Hematopoietic multipotent progenitor cell treated with erythropoietin and hydrocortisone succinate and interleukin-3 and kit ligand, for 8 days (in vitro differentiated cells): ENCODE measurements at regions not wholly inside any gene's neighbourhood (a gene's known extent, or its start where the extent isn't known, plus 50 kb on each side); places are given as distances from the start of the nearest gene placed in this dataset.
"Not testable (repeated sequence)": the region's sequence is repeated elsewhere in the genome, so short reads cannot be mapped to it uniquely, and the experiment has no call there.

Source experiments
- DNase-seq: peaks from one replicate; pipeline ENCODE4 v3.0.0-alpha.2; 2015

GRCh38 chr4:147259271-147259670 lies 221.6 kb upstream of the EDNRA start:
- not testable (repeated sequence) for DNase-seq

- DNase-seq = no peak
These were observed 196.6 kb upstream of the EDNRA start for GRCh38 chr4:147284256-147284835.

GRCh38 chr4:147284935-147285334 lies 196.0 kb upstream of the EDNRA start:
- no peak for DNase-seq

GRCh38 chr4:147285751-147286150 lies 195.1 kb upstream of the EDNRA start:
- DNase-seq = no peak

- DNase-seq = no peak
These were observed 193.9 kb upstream of the EDNRA start for GRCh38 chr4:147286846-147287587.

DNA sequence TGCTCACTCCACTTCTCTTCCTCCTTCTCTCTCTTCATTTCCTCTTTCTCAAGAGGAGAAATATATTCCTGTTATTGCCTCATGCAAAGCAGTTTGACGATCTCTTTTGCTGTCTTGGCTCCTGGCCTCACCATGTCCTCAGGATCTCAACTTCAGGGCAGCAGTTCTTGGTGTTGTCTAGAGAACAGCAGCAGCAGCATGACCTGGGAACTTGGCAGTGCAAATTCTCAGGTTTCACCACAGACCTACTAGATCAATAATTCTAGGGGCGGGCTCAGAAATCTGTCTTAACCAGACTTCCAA lies 193.4 kb upstream of the EDNRA start:
- DNase-seq = no peak

GRCh38 chr4:147288512-147288911 lies 192.4 kb upstream of the EDNRA start:
- DNase-seq = no peak

- DNase-seq = no peak
These were observed 191.7 kb upstream of the EDNRA start for GRCh38 chr4:147289181-147289580.

DNA sequence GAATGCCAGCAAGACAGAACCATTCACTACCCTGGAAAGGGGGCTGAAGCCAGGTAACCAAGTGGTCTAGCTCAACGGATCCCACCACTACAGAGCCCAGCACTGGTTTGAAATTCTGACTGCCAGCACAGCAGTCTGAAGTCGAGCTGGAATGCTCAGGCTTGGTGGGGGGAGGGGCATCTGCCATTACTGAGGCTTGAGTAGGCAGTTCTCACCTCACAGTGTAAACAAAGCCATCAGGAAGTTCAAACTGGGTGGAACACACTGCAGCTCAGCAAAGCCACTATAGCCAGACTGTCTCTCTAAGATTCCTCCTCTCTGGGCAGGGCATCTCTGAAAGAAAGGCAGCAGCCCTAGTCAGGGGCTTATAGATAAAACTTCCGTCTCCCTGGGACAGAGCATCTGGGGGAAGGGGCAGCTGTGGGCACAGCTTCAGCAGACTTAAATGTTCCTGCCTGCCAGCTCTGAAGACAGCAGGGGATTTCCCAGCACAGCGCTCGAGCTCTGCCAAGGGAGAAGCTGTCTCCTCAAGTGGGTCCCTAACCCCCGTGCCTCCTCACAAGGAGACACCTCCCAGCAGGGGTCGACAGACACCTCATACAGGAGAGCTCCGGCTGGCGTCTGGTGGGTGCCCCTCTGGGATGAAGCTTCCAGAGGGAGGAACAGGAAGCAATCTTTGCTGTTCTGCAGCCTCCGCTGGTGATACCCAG lies 188.1 kb upstream of the EDNRA start:
- not testable (repeated sequence) for DNase-seq

- not testable (repeated sequence) for DNase-seq
These were observed 187.6 kb upstream of the EDNRA start for GRCh38 chr4:147293314-147293677.

GRCh38 chr4:147299205-147299604 lies 181.7 kb upstream of the EDNRA start:
- DNase-seq = no peak

DNA sequence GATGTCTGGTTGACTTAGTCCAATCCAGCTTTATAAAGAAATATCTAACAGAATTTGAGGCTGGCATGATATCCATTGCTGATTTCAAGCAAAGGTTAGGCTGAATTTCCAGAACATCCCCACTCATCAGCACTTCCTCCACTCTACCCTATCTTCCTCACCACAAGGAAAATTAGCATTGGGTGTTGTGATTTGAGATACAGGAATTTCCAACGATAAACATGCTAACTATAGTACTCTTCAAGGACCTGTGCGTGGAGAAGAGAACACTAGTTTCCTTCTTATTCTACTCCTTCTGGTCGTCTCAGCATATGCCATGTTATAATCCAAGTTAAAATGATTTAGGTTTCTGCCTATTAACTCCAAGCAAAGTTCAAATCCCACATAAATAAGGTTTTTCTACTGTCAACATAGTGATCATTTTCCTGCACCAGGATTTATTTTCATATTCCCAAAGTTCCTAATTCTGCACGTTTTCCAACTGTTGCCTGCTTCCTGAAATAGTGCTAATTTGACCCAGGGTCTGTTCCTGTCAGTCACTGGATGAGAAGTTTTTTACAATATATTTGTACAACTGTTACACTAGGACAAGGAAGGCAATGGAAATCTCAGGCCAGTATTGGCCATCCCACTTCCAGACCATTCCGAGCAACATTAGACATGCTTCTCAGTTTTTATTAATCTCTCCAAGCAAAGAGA lies 177.6 kb upstream of the EDNRA start:
- no peak for DNase-seq

GRCh38 chr4:147303873-147304229 lies 177.0 kb upstream of the EDNRA start:
- DNase-seq = no peak

GRCh38 chr4:147307896-147308674 lies 172.8 kb upstream of the EDNRA start:
- DNase-seq = no peak

GRCh38 chr4:147309434-147309833 lies 171.5 kb upstream of the EDNRA start:
- DNase-seq = no peak

- DNase-seq = no peak
These were observed 170.6 kb upstream of the EDNRA start for GRCh38 chr4:147310312-147310711.

DNA sequence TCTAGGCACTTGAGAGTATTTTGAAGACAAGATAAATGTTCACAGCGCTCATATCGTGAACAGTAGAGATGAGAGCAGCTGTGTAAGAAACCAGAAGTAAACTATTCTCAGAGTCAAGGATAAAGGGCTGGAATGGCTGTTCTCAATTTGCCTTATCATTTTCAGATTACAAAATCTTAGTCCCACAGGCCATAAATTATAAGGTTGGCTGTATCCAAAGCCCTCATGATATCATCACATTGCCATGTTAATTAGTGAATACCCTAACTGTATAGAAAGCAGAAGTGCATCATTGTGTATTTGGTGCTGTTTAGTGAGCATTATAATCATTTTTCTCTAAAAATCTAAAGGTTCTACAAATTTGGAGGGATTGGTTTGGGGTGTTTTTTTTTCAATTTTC lies 168.9 kb upstream of the EDNRA start:
- no peak for DNase-seq

GRCh38 chr4:147312376-147313046 lies 168.4 kb upstream of the EDNRA start:
- DNase-seq = no peak

GRCh38 chr4:147313108-147313507 lies 167.8 kb upstream of the EDNRA start:
- no peak for DNase-seq

GRCh38 chr4:147318586-147318985 lies 162.3 kb upstream of the EDNRA start:
- no peak for DNase-seq

DNA sequence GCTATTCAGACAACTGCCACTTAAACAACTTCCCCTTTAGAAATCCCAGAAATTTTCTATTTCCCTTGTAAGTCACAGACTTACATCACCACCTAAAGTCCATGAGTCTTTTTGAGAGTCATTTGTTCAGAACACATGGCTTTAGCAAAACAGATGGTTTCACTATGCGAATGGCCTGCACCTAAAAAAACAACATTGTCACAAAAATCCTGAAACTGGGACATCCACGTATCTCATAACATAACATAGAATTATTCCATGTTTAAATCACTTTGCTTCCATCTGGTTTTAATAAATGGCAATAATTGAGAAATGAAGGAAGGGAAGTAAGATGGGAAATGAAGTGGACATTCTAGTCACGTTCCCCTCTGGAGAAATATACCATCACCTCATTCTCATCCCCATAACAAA lies 155.3 kb upstream of the EDNRA start:
- DNase-seq = no peak

GRCh38 chr4:147326591-147326990 lies 154.3 kb upstream of the EDNRA start:
- DNase-seq = no peak

GRCh38 chr4:147327322-147327721 lies 153.6 kb upstream of the EDNRA start:
- DNase-seq = no peak
